A549 (cell line): ENCODE measurements at regions not wholly inside any gene's neighbourhood (a gene's known extent, or its start where the extent isn't known, plus 50 kb on each side); places are given as distances from the start of the nearest gene placed in this dataset.
A peak's percentile ranks its signal among the peaks of the same experiment; 100 is the strongest.

Experiments
- ATAC-seq, 2 experiments: fragments of 200-7000 bp in 1 of 2; fragments of >200 bp in 1 of 2; cut with Nextera tagmentation in 1 of 2; cut with Tn5 transposase in 1 of 2; 3 replicates each; pipeline versions ENCODE4 v1.8.0 to v1.9.1; 2018 to 2020; ENCODE audit warnings: mild to moderate bottlenecking in 1 of 2, moderate library complexity in 1 of 2
- CTCF ChIA-PET: fragments of 300-600 bp; sonication (Branson Sonifier 250); formaldehyde crosslinking; extraction: SDS; loops from one replicate; lab custom pipeline; 2021; ENCODE audit warnings: antibody characterized with exemption, inconsistent platforms; lab: Yijun Ruan, JAX
- POLR2A ChIA-PET: fragments of 350-600 bp; formaldehyde crosslinking; extraction: SDS; loops from one replicate; lab custom pipeline; 2021; ENCODE audit warnings: antibody characterized with exemption, inconsistent platforms; lab: Yijun Ruan, JAX
- DNase-seq, 2 experiments: peaks; one replicate each; pipeline versions ENCODE4 v3.0.0 to v3.0.0-alpha.2; 2011 to 2016; ENCODE audit warnings: low read depth in 1 of 2, low spot score in 1 of 2
- FAIRE-seq: peaks from 2 replicates; lab custom pipeline; 2011; peaks lifted over from hg19 to GRCh38; lab: Jason Lieb, UNC
- H3K27ac ChIP-seq, 2 experiments: fragments of >200 bp; sonication (Bioruptor Twin); formaldehyde crosslinking; 3 replicates each; pipeline ENCODE4 v1.5.1; 2016 to 2017
- H3K4me1 ChIP-seq: fragments of >200 bp; sonication (Bioruptor Twin); formaldehyde crosslinking; 3 replicates; pipeline ENCODE4 v1.6.1; 2016
- H3K4me2 ChIP-seq: fragments of >200 bp; sonication (Bioruptor Twin); formaldehyde crosslinking; 3 replicates; pipeline ENCODE4 v1.6.1; 2016
- H3K4me3 ChIP-seq: fragments of >200 bp; sonication (Bioruptor Twin); formaldehyde crosslinking; 3 replicates; pipeline ENCODE4 v1.5.1; 2016
- H3K9me3 ChIP-seq: fragments of >200 bp; sonication (Bioruptor Twin); formaldehyde crosslinking; 3 replicates; pipeline ENCODE4 v1.6.1; 2016
- CHD2 ChIP-seq: fragments of 150-350 bp; IDR thresholded peaks from 2 replicates; pipeline ENCODE4 v1.6.1; 2014; ENCODE audit warnings: low read length; ENCODE audit not compliant: partially characterized antibody
- CHD4 ChIP-seq: fragments of 200-600 bp; sonication (generic); IDR thresholded peaks from 2 replicates; pipeline ENCODE4 v1.6.1; 2016; ENCODE audit warnings: antibody characterized with exemption, mild to moderate bottlenecking, borderline replicate concordance
- EHF ChIP-seq: fragments of 250-450 bp; sonication (Bioruptor Pico); IDR thresholded peaks from 2 replicates; pipeline ENCODE4 v1.5.0; 2020; ENCODE audit warnings: mild to moderate bottlenecking
- EHMT2 ChIP-seq: fragments of 200-600 bp; sonication (generic); IDR thresholded peaks from 2 replicates; pipeline ENCODE4 v1.6.1; 2016; ENCODE audit warnings: antibody characterized with exemption, low read depth, mild to moderate bottlenecking, moderate library complexity
- ESRRA ChIP-seq: fragments of 150-350 bp; IDR thresholded peaks from 2 replicates; pipeline ENCODE4 v1.6.1; 2014; ENCODE audit warnings: mild to moderate bottlenecking, low read length, borderline replicate concordance
- FOSL2 ChIP-seq, 2 experiments: fragments of 450-650 bp in 1 of 2; fragments of >200 bp in 1 of 2; sonication (Bioruptor Twin) in 1 of 2; formaldehyde crosslinking; IDR thresholded peaks; 2 replicates each; pipeline versions ENCODE4 v1.5.0 to v1.6.1; 2016 to 2020; ENCODE audit warnings: mild to moderate bottlenecking in 1 of 2, moderate library complexity in 1 of 2
- FOXS1 ChIP-seq: fragments of 250-450 bp; sonication (Bioruptor Pico); IDR thresholded peaks from 2 replicates; pipeline ENCODE4 v1.5.0; 2020; ENCODE audit warnings: mild to moderate bottlenecking, moderate library complexity
- HEYL ChIP-seq: fragments of 250-450 bp; sonication (Bioruptor Pico); IDR thresholded peaks from 2 replicates; pipeline ENCODE4 v1.8.0; 2021; ENCODE audit warnings: mild to moderate bottlenecking, moderate library complexity
- HMGXB4 ChIP-seq: fragments of 250-450 bp; sonication (Bioruptor Pico); IDR thresholded peaks from 2 replicates; pipeline ENCODE4 v1.5.0; 2021; ENCODE audit warnings: mild to moderate bottlenecking, moderate library complexity, borderline replicate concordance
- JUNB ChIP-seq: fragments of >200 bp; sonication (Bioruptor Twin); formaldehyde crosslinking; IDR thresholded peaks from 2 replicates; pipeline ENCODE4 v1.6.1; 2016
- KDM1A ChIP-seq: fragments of 200-600 bp; sonication (generic); IDR thresholded peaks from 2 replicates; pipeline ENCODE4 v1.6.1; 2016; ENCODE audit warnings: low read depth, mild to moderate bottlenecking
- MAFK ChIP-seq: fragments of 450-650 bp; IDR thresholded peaks from 2 replicates; pipeline ENCODE4 v1.6.1; 2014; ENCODE audit not compliant: partially characterized antibody
- MAZ ChIP-seq: fragments of 150-350 bp; IDR thresholded peaks from 2 replicates; pipeline ENCODE4 v1.6.1; 2014; ENCODE audit warnings: antibody characterized with exemption, low read depth, low read length, borderline replicate concordance
- NR3C1 ChIP-seq: fragments of >200 bp; sonication (Bioruptor Twin); formaldehyde crosslinking; IDR thresholded peaks from 3 replicates; pipeline ENCODE4 v1.6.1; 2017
- POLR2AphosphoS2 ChIP-seq: conservative IDR thresholded peaks from 2 replicates; pipeline ENCODE4 v1.6.1; 2012; ENCODE audit warnings: low read length, improper control_type of control experiment, inconsistent platforms
- REST ChIP-seq: fragments of 200-600 bp; sonication (generic); IDR thresholded peaks from 2 replicates; pipeline ENCODE4 v1.6.1; 2016; ENCODE audit warnings: antibody characterized with exemption, mild to moderate bottlenecking, moderate library complexity
- RFX5 ChIP-seq: fragments of 450-650 bp; IDR thresholded peaks from 2 replicates; pipeline ENCODE4 v1.7.1; 2014; ENCODE audit warnings: antibody characterized with exemption, mild to moderate bottlenecking, moderate library complexity
- SREBF2 ChIP-seq: fragments of 450-650 bp; IDR thresholded peaks from 2 replicates; pipeline ENCODE4 v1.6.1; 2014; ENCODE audit warnings: mild to moderate bottlenecking, moderate library complexity
- TP53 ChIP-seq: fragments of 250-450 bp; sonication (Bioruptor Pico); IDR thresholded peaks from 2 replicates; pipeline ENCODE4 v1.5.0; 2021; ENCODE audit warnings: mild to moderate bottlenecking, moderate library complexity
- ZFP36 ChIP-seq: fragments of 450-650 bp; IDR thresholded peaks from 2 replicates; pipeline ENCODE4 v1.6.1; 2014; ENCODE audit warnings: borderline replicate concordance; ENCODE audit not compliant: partially characterized antibody
- ZNF302 ChIP-seq: fragments of 250-450 bp; sonication (Bioruptor Pico); IDR thresholded peaks from 2 replicates; pipeline ENCODE4 v1.9.0; 2021; ENCODE audit warnings: inconsistent platforms, mild to moderate bottlenecking, moderate library complexity
- ZSCAN20 ChIP-seq: fragments of 250-450 bp; sonication (Bioruptor Pico); IDR thresholded peaks from 2 replicates; pipeline ENCODE4 v1.8.0; 2022; ENCODE audit warnings: mild to moderate bottlenecking, moderate library complexity
- WGBS: methylation state at CpG from one replicate; pipeline ENCODE4 v1.1.6; 2017; ENCODE audit errors: missing lambda C conversion rate; 5-methylcytosine and 5-hydroxymethylcytosine counted together
- TF ChIP-seq, protein P1 (sequence below): fragments of >200 bp; sonication (Bioruptor Twin); formaldehyde crosslinking; IDR thresholded peaks from 3 replicates; pipeline ENCODE4 v1.6.1; 2016

GRCh38 chr10:128610113-128610512 lies 483.9 kb upstream of the MKI67 start:
- CTCF ChIA-PET: no interaction called here
- POLR2A ChIA-PET: no interaction called here
- Histone ChIP-seq H3K4me1 (no peaks in the 10 kb centered on the region), H3K9me3 (no peaks in the 10 kb centered on the region), H3K27ac (no peak overlapping the region), H3K4me2 (no peak overlapping the region), H3K4me3 (no peak overlapping the region)
- WGBS: 0% methylated on average over 1 of the region's 4 CpGs
- DNase-seq (no peak), FAIRE-seq (no peak), ATAC-seq (no peak)
- TF ChIP-seq RFX5: no peak
- no peak for TF ChIP-seq MAFK
- TF ChIP-seq REST: no peak
- TF ChIP-seq FOXS1 (CRISPR knock-in tag): no peak
- no peak for TF ChIP-seq NR3C1
- no peak for TF ChIP-seq ZSCAN20 (CRISPR knock-in tag)

- no peaks in the 10 kb centered on the region for H3K9me3 ChIP-seq
- TF ChIP-seq CHD2: no peak
- TF ChIP-seq MAFK: no peak
- TF ChIP-seq ZNF302: no peak
- TF ChIP-seq, all 56 proteins: peak for 0
- Histone ChIP-seq H3K4me3 (no peak overlapping the region), H3K27ac (no peak overlapping the region), H3K4me2 (no peak overlapping the region), H3K4me1 (no peaks in the 10 kb centered on the region)
- 44% methylated on average over 7 of the region's 7 CpGs for WGBS
- ChIA-PET CTCF (no interaction called here), POLR2A (no interaction called here)
- ATAC-seq (no peak), FAIRE-seq (no peak), DNase-seq (no peak)
Measured at GRCh38 chr10:128612195-128612594, 486.0 kb upstream of the MKI67 start.

- DNase-seq: no peak
- POLR2A ChIA-PET: no interaction called here
- no peak overlapping the region for H3K4me3 ChIP-seq
- ATAC-seq: no peak
- no peak overlapping the region for H3K4me2 ChIP-seq
- H3K4me1 ChIP-seq: no peaks in the 10 kb centered on the region
- FAIRE-seq: no peak
- 12% methylated on average over 9 of the region's 9 CpGs for WGBS
- H3K9me3 ChIP-seq: no peaks in the 10 kb centered on the region
- TF ChIP-seq POLR2AphosphoS2 (no peak), FOSL2 (IDR thresholded peaks at IDR 0.05) (no peak), FOSL2 (CRISPR knock-in tag; IDR thresholded peaks at IDR 0.05) (peak; percentile 38)
- CTCF ChIA-PET: no interaction called here
- no peak overlapping the region for H3K27ac ChIP-seq
Measured at GRCh38 chr10:128612631-128613030, 486.4 kb upstream of the MKI67 start.

GRCh38 chr10:128614016-128614605 lies 487.9 kb upstream of the MKI67 start:
- POLR2A ChIA-PET: no interaction called here

More at GRCh38 chr10:128614016-128614605, 487.9 kb upstream of the MKI67 start:
- no peak for FAIRE-seq
- no peak overlapping the region for H3K27ac ChIP-seq
- 40% methylated on average over 11 of the region's 11 CpGs for WGBS
- H3K4me1 ChIP-seq: no peaks in the 10 kb centered on the region
- no peak for DNase-seq
- H3K9me3 ChIP-seq: no peaks in the 10 kb centered on the region
- H3K4me3 ChIP-seq: no peak overlapping the region
- ATAC-seq: no peak
- CTCF ChIA-PET: no interaction called here
- H3K4me2 ChIP-seq: no peak overlapping the region
- no peak for TF ChIP-seq CHD4
- TF ChIP-seq KDM1A: no peak
- no peak for TF ChIP-seq HMGXB4 (CRISPR knock-in tag)
- TF ChIP-seq, protein P1, sequence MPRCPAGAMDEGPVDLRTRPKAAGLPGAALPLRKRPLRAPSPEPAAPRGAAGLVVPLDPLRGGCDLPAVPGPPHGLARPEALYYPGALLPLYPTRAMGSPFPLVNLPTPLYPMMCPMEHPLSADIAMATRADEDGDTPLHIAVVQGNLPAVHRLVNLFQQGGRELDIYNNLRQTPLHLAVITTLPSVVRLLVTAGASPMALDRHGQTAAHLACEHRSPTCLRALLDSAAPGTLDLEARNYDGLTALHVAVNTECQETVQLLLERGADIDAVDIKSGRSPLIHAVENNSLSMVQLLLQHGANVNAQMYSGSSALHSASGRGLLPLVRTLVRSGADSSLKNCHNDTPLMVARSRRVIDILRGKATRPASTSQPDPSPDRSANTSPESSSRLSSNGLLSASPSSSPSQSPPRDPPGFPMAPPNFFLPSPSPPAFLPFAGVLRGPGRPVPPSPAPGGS: no peak
- TF ChIP-seq TP53: no peak
- no peak for TF ChIP-seq EHF (CRISPR knock-in tag)
- TF ChIP-seq ESRRA: no peak
- no peak for TF ChIP-seq MAZ
- no peak for TF ChIP-seq EHMT2
- no peak for TF ChIP-seq HEYL
- no peak for TF ChIP-seq SREBF2
- TF ChIP-seq JUNB: no peak
- TF ChIP-seq FOSL2 (IDR thresholded peaks at IDR 0.05): no peak
- TF ChIP-seq FOSL2 (CRISPR knock-in tag; IDR thresholded peaks at IDR 0.05): no peak
- no peak for TF ChIP-seq ZFP36
